ENCODE measurements at regions not wholly inside any gene's neighbourhood (a gene's known extent, or its start where the extent isn't known, plus 50 kb on each side); places are given as distances from the start of the nearest gene placed in this dataset.

GRCh38 chr3:159322322-159322939 is 520.6 kb downstream of the MFSD1 start:
- TF ChIP-seq, protein P1, sequence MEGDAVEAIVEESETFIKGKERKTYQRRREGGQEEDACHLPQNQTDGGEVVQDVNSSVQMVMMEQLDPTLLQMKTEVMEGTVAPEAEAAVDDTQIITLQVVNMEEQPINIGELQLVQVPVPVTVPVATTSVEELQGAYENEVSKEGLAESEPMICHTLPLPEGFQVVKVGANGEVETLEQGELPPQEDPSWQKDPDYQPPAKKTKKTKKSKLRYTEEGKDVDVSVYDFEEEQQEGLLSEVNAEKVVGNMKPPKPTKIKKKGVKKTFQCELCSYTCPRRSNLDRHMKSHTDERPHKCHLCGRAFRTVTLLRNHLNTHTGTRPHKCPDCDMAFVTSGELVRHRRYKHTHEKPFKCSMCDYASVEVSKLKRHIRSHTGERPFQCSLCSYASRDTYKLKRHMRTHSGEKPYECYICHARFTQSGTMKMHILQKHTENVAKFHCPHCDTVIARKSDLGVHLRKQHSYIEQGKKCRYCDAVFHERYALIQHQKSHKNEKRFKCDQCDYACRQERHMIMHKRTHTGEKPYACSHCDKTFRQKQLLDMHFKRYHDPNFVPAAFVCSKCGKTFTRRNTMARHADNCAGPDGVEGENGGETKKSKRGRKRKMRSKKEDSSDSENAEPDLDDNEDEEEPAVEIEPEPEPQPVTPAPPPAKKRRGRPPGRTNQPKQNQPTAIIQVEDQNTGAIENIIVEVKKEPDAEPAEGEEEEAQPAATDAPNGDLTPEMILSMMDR (IDR thresholded peaks at IDR 0.05): peak in 2 of 4 experiments; percentile 24 to 48
- TF ChIP-seq POLR2A (IDR thresholded peaks at IDR 0.05): no peak
- no peak for TF ChIP-seq EP300 (IDR thresholded peaks at IDR 0.05)
- TF ChIP-seq POLR2AphosphoS5 (IDR thresholded peaks at IDR 0.05): no peak
